Neutrophil (primary cell): ENCODE measurements at regions not wholly inside any gene's neighbourhood (a gene's known extent, or its start where the extent isn't known, plus 50 kb on each side); places are given as distances from the start of the nearest gene placed in this dataset.
"Not testable (repeated sequence)": the region's sequence is repeated elsewhere in the genome, so short reads cannot be mapped to it uniquely, and the experiment has no call there.

Experiments
- H3K27ac ChIP-seq: fragments of 200-600 bp; sonication (generic); 2 replicates; pipeline ENCODE4 v1.5.1; 2016; ENCODE audit warnings: mild to moderate bottlenecking, moderate library complexity
- H3K27me3 ChIP-seq: fragments of 200-600 bp; sonication (generic); 2 replicates; pipeline ENCODE4 v1.6.0; 2016; ENCODE audit warnings: mild to moderate bottlenecking
- H3K36me3 ChIP-seq: fragments of 200-600 bp; sonication (generic); 2 replicates; pipeline ENCODE4 v1.5.1; 2017
- H3K4me1 ChIP-seq, 2 experiments: fragments of 200-600 bp in 1 of 2; sonication (generic) in 1 of 2; 1 replicate in 1 of 2; 2 replicates in 1 of 2; pipeline versions ENCODE4 v1.5.1 to v1.6.1; 2013 to 2016; ENCODE audit warnings: low read depth in 1 of 2, low read length in 1 of 2, mild to moderate bottlenecking in 1 of 2, moderate library complexity in 1 of 2; ENCODE audit not compliant: control insufficient read depth in 1 of 2, insufficient read depth in 1 of 2
- H3K4me3 ChIP-seq, 2 experiments: fragments of 200-600 bp in 1 of 2; sonication (generic) in 1 of 2; 1 replicate in 1 of 2; 2 replicates in 1 of 2; pipeline ENCODE4 v1.5.1; 2013 to 2016; ENCODE audit warnings: low read depth in 1 of 2, low read length in 1 of 2, mild to moderate bottlenecking in 1 of 2, moderate library complexity in 1 of 2
- H3K9me3 ChIP-seq: fragments of 200-600 bp; sonication (generic); 2 replicates; pipeline ENCODE4 v1.5.1; 2016
- CTCF ChIP-seq: fragments of 200-600 bp; sonication (generic); IDR thresholded peaks from 2 replicates; pipeline ENCODE4 v1.5.1; 2016; ENCODE audit warnings: antibody characterized with exemption

GRCh38 chr11:15673408-15673831, 558.7 kb downstream of the INSC start:
- no peaks in the 10 kb centered on the region for H3K36me3 ChIP-seq
- no peak for TF ChIP-seq CTCF
- H3K4me1 ChIP-seq, result no peaks in the 10 kb centered on the region
- no peak overlapping the region for H3K27ac ChIP-seq
- H3K4me3 ChIP-seq, result no peak overlapping the region
- H3K27me3 ChIP-seq, result peaks cover 19% of the 10 kb centered on the region
- no peaks in the 10 kb centered on the region for H3K9me3 ChIP-seq

- H3K4me3 ChIP-seq, result no peak overlapping the region
- H3K4me1 ChIP-seq, result no peaks in the 10 kb centered on the region
- H3K36me3 ChIP-seq, result no peaks in the 10 kb centered on the region
- no peak overlapping the region for H3K27ac ChIP-seq
- H3K9me3 ChIP-seq, result no peaks in the 10 kb centered on the region
- peaks cover 19% of the 10 kb centered on the region for H3K27me3 ChIP-seq
- TF ChIP-seq CTCF, result no peak
Measured at GRCh38 chr11:15674756-15675155, 560.0 kb downstream of the INSC start.

- H3K27me3 ChIP-seq, result peaks cover 9% of the 10 kb centered on the region
- TF ChIP-seq CTCF, result no peak
Measured at GRCh38 chr11:15675683-15676082, 561.0 kb downstream of the INSC start.

GRCh38 chr11:15677181-15677580, 562.5 kb downstream of the INSC start:
- peaks cover 5% of the 10 kb centered on the region for H3K27me3 ChIP-seq
- H3K27ac ChIP-seq, result no peak overlapping the region
- no peaks in the 10 kb centered on the region for H3K36me3 ChIP-seq
- no peak overlapping the region for H3K4me3 ChIP-seq
- no peaks in the 10 kb centered on the region for H3K4me1 ChIP-seq
- no peak for TF ChIP-seq CTCF
- no peaks in the 10 kb centered on the region for H3K9me3 ChIP-seq

More at GRCh38 chr11:15675683-15676082, 561.0 kb downstream of the INSC start:
- no peaks in the 10 kb centered on the region for H3K9me3 ChIP-seq
- H3K36me3 ChIP-seq, result no peaks in the 10 kb centered on the region
- no peak overlapping the region for H3K4me3 ChIP-seq
- no peak overlapping the region for H3K27ac ChIP-seq
- no peaks in the 10 kb centered on the region for H3K4me1 ChIP-seq

- Histone ChIP-seq H3K27me3 (no peaks in the 10 kb centered on the region), H3K4me1 (no peaks in the 10 kb centered on the region), H3K27ac (no peak overlapping the region), H3K4me3 (no peak overlapping the region), H3K36me3 (no peaks in the 10 kb centered on the region), H3K9me3 (no peaks in the 10 kb centered on the region)
- no peak for TF ChIP-seq CTCF
Measured at GRCh38 chr11:15683528-15683927, 568.8 kb downstream of the INSC start.

- no peaks in the 10 kb centered on the region for H3K4me1 ChIP-seq
- H3K36me3 ChIP-seq, result no peaks in the 10 kb centered on the region
- no peak for TF ChIP-seq CTCF
- no peaks in the 10 kb centered on the region for H3K27me3 ChIP-seq
- H3K9me3 ChIP-seq, result no peaks in the 10 kb centered on the region
- no peak overlapping the region for H3K4me3 ChIP-seq
- H3K27ac ChIP-seq, result no peak overlapping the region
Measured at GRCh38 chr11:15685306-15685705, 570.6 kb downstream of the INSC start.

- H3K36me3 ChIP-seq, H3K9me3 ChIP-seq, H3K4me1 ChIP-seq, H3K27ac ChIP-seq, H3K27me3 ChIP-seq, H3K4me3 ChIP-seq: not testable (repeated sequence)
Measured at GRCh38 chr11:15686259-15686658, 571.5 kb downstream of the INSC start.
